SU-DHL-6 (cell line): ENCODE measurements at regions not wholly inside any gene's neighbourhood (a gene's known extent, or its start where the extent isn't known, plus 50 kb on each side); places are given as distances from the start of the nearest gene placed in this dataset.

Source experiments
- EZH2phosphoT487 ChIP-seq: fragments of 200-600 bp; sonication (generic), shearing (Covaris generic); conservative IDR thresholded peaks from 2 replicates; pipeline ENCODE4 v1.6.1; 2018; ENCODE audit warnings: mild to moderate bottlenecking, antibody characterized with exemption, low read length, moderate library complexity, mixed read lengths
- TF ChIP-seq, protein P1 (sequence below): fragments of 200-600 bp; sonication (generic); IDR thresholded peaks from one replicate; pipeline ENCODE4 v1.5.1; 2017; ENCODE audit warnings: antibody characterized with exemption, mild to moderate bottlenecking, low read length, moderate library complexity; ENCODE audit not compliant: insufficient read depth, poor library complexity, severe bottlenecking

GRCh38 chr13:76163761-76164160, 527.6 kb downstream of the LMO7 start:
- TF ChIP-seq, protein P1, sequence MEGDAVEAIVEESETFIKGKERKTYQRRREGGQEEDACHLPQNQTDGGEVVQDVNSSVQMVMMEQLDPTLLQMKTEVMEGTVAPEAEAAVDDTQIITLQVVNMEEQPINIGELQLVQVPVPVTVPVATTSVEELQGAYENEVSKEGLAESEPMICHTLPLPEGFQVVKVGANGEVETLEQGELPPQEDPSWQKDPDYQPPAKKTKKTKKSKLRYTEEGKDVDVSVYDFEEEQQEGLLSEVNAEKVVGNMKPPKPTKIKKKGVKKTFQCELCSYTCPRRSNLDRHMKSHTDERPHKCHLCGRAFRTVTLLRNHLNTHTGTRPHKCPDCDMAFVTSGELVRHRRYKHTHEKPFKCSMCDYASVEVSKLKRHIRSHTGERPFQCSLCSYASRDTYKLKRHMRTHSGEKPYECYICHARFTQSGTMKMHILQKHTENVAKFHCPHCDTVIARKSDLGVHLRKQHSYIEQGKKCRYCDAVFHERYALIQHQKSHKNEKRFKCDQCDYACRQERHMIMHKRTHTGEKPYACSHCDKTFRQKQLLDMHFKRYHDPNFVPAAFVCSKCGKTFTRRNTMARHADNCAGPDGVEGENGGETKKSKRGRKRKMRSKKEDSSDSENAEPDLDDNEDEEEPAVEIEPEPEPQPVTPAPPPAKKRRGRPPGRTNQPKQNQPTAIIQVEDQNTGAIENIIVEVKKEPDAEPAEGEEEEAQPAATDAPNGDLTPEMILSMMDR = no peak
- TF ChIP-seq EZH2phosphoT487 = no peak
